ENCODE measurements at regions not wholly inside any gene's neighbourhood (a gene's known extent, or its start where the extent isn't known, plus 50 kb on each side); places are given as distances from the start of the nearest gene placed in this dataset.

- Histone ChIP-seq H3K4me2 (replicated peaks; ENCODE audit: low read depth, low read length, poor library complexity, severe bottlenecking) (no peak overlapping the region), H3K9me3 (ENCODE audit: control extremely low read depth in 1 of 3, control insufficient read depth in 2 of 3, insufficient read depth in 1 of 3, low read length in 2 of 3) (peaks cover 0 to 3% (median 1%) of the 10 kb centered on the region in 3 donors), H3K4me3 (ENCODE audit: control extremely low read depth in 1 of 5, extremely low read depth in 1 of 5, insufficient read depth in 1 of 5, low read depth in 2 of 5, low read length in 4 of 5) (no peak overlapping the region), H3K27ac (ENCODE audit: low read length in 2 of 2) (no peak overlapping the region), H3K79me2 (ENCODE audit: control insufficient read depth, insufficient read depth, low read length) (no peaks in the 10 kb centered on the region), H3K27me3 (replicated peaks in 1 of 4; ENCODE audit: control extremely low read depth in 1 of 4, control insufficient read depth in 3 of 4, insufficient read depth in 4 of 4, low read length in 3 of 4) (no peaks in the 10 kb centered on the region), H4K20me1 (ENCODE audit: control insufficient read depth, insufficient read depth, low read length, poor library complexity, severe bottlenecking) (no peaks in the 10 kb centered on the region), H3K9ac (ENCODE audit: low read length) (no peak overlapping the region), H2AFZ (ENCODE audit: insufficient read depth, low read depth, low read length, poor library complexity, severe bottlenecking) (no peak overlapping the region), H3K4me1 (ENCODE audit: control insufficient read depth in 2 of 2, insufficient read depth in 2 of 2, low read length in 2 of 2) (no peaks in the 10 kb centered on the region), H3K36me3 (replicated peaks in 1 of 2; ENCODE audit: control extremely low read depth in 1 of 2, control insufficient read depth in 1 of 2, extremely low read depth in 1 of 2, insufficient read depth in 2 of 2, low read length in 1 of 2) (no peaks in the 10 kb centered on the region)
- Mint-ChIP-seq H3K9me3 (ENCODE audit: insufficient read depth) (peaks cover 6% of the 10 kb centered on the region), H3K4me3 (no peak overlapping the region), H3K27me3 (no peaks in the 10 kb centered on the region), H3K4me1 (no peaks in the 10 kb centered on the region), H3K27ac (no peak overlapping the region)
- CTCF ChIA-PET: no interaction called here
- intact Hi-C loops (cut with micrococcal nuclease): no loop called here
- WGBS (ENCODE audit: insufficient coverage): 86% methylated on average over 1 of the region's 3 CpGs
- POLR2A ChIA-PET: no interaction called here
- TF ChIP-seq, protein P1, sequence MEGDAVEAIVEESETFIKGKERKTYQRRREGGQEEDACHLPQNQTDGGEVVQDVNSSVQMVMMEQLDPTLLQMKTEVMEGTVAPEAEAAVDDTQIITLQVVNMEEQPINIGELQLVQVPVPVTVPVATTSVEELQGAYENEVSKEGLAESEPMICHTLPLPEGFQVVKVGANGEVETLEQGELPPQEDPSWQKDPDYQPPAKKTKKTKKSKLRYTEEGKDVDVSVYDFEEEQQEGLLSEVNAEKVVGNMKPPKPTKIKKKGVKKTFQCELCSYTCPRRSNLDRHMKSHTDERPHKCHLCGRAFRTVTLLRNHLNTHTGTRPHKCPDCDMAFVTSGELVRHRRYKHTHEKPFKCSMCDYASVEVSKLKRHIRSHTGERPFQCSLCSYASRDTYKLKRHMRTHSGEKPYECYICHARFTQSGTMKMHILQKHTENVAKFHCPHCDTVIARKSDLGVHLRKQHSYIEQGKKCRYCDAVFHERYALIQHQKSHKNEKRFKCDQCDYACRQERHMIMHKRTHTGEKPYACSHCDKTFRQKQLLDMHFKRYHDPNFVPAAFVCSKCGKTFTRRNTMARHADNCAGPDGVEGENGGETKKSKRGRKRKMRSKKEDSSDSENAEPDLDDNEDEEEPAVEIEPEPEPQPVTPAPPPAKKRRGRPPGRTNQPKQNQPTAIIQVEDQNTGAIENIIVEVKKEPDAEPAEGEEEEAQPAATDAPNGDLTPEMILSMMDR (IDR thresholded peaks at IDR 0.05): no peak
- no peak for TF ChIP-seq EZH2 (IDR thresholded peaks at IDR 0.05; ENCODE audit: borderline replicate concordance, insufficient read depth, low read depth, low read length, poor library complexity, severe bottlenecking)
- DNase-seq (no peak), ATAC-seq (ENCODE audit: low read depth) (no peak)
These were observed 825.5 kb upstream of the ACVR2A start for GRCh38 chr2:147019311-147019710.

GRCh38 chr2:147017951-147018645 lies 826.7 kb upstream of the ACVR2A start:
- no peak for ATAC-seq (ENCODE audit: low read depth)
- intact Hi-C loops (cut with micrococcal nuclease): no loop called here
- Histone ChIP-seq H3K9ac (ENCODE audit: low read length) (no peak overlapping the region), H4K20me1 (ENCODE audit: control insufficient read depth, insufficient read depth, low read length, poor library complexity, severe bottlenecking) (no peaks in the 10 kb centered on the region), H3K79me2 (ENCODE audit: control insufficient read depth, insufficient read depth, low read length) (no peaks in the 10 kb centered on the region), H3K4me3 (ENCODE audit: control extremely low read depth in 1 of 5, extremely low read depth in 1 of 5, insufficient read depth in 1 of 5, low read depth in 2 of 5, low read length in 4 of 5) (no peak overlapping the region), H2AFZ (ENCODE audit: insufficient read depth, low read depth, low read length, poor library complexity, severe bottlenecking) (no peak overlapping the region), H3K36me3 (replicated peaks in 1 of 2; ENCODE audit: control extremely low read depth in 1 of 2, control insufficient read depth in 1 of 2, extremely low read depth in 1 of 2, insufficient read depth in 2 of 2, low read length in 1 of 2) (no peaks in the 10 kb centered on the region), H3K27me3 (replicated peaks in 1 of 4; ENCODE audit: control extremely low read depth in 1 of 4, control insufficient read depth in 3 of 4, insufficient read depth in 4 of 4, low read length in 3 of 4) (no peaks in the 10 kb centered on the region), H3K27ac (ENCODE audit: low read length in 2 of 2) (no peak overlapping the region), H3K9me3 (ENCODE audit: control extremely low read depth in 1 of 3, control insufficient read depth in 2 of 3, insufficient read depth in 1 of 3, low read length in 2 of 3) (peaks cover 0 to 3% (median 0%) of the 10 kb centered on the region in 3 donors), H3K4me1 (ENCODE audit: control insufficient read depth in 2 of 2, insufficient read depth in 2 of 2, low read length in 2 of 2) (no peaks in the 10 kb centered on the region), H3K4me2 (replicated peaks; ENCODE audit: low read depth, low read length, poor library complexity, severe bottlenecking) (no peak overlapping the region)
- ChIA-PET CTCF (no interaction called here), POLR2A (no interaction called here)
- no peak for TF ChIP-seq EZH2 (IDR thresholded peaks at IDR 0.05; ENCODE audit: borderline replicate concordance, insufficient read depth, low read depth, low read length, poor library complexity, severe bottlenecking)
- TF ChIP-seq, protein P1 (IDR thresholded peaks at IDR 0.05): no peak
- H3K27me3 Mint-ChIP-seq: no peaks in the 10 kb centered on the region
- H3K27ac Mint-ChIP-seq: no peak overlapping the region
- no peak overlapping the region for H3K4me3 Mint-ChIP-seq
- H3K4me1 Mint-ChIP-seq: no peaks in the 10 kb centered on the region
- peaks cover 6% of the 10 kb centered on the region for H3K9me3 Mint-ChIP-seq (ENCODE audit: insufficient read depth)
- DNase-seq: no peak
- WGBS (ENCODE audit: insufficient coverage): 93% methylated on average over 2 of the region's 6 CpGs
